Activated naive CD4-positive, alpha-beta T cell treated with anti-CD3 and anti-CD28 coated beads, Interleukin-2, amount 50 U/mL, for 24 hours (primary cell): ENCODE measurements at regions not wholly inside any gene's neighbourhood (a gene's known extent, or its start where the extent isn't known, plus 50 kb on each side); places are given as distances from the start of the nearest gene placed in this dataset.
"Not testable (repeated sequence)": the region's sequence is repeated elsewhere in the genome, so short reads cannot be mapped to it uniquely, and the experiment has no call there.

Experiments
- H3K27ac Mint-ChIP-seq: one replicate; pipeline ENCODE4 v1.8.0; 2021; ENCODE audit warnings: mild to moderate bottlenecking, mixed read lengths
- H3K27me3 Mint-ChIP-seq: one replicate; pipeline ENCODE4 v1.8.0; 2021; ENCODE audit warnings: mixed read lengths
- H3K36me3 Mint-ChIP-seq: one replicate; pipeline ENCODE4 v1.8.0; 2021; ENCODE audit warnings: mixed read lengths
- H3K4me1 Mint-ChIP-seq: one replicate; pipeline ENCODE4 v1.8.0; 2021; ENCODE audit warnings: mixed read lengths
- H3K4me3 Mint-ChIP-seq: one replicate; pipeline ENCODE4 v1.8.0; 2021; ENCODE audit warnings: mild to moderate bottlenecking, mixed read lengths
- H3K9me3 Mint-ChIP-seq: one replicate; pipeline ENCODE4 v1.8.0; 2021; ENCODE audit warnings: mixed read lengths

GRCh38 chr4:100929135-100929534 lies 411.3 kb upstream of the EMCN start:
- H3K27ac Mint-ChIP-seq, result no peak overlapping the region
- no peak overlapping the region for H3K4me3 Mint-ChIP-seq
- H3K4me1 Mint-ChIP-seq, result no peaks in the 10 kb centered on the region
- H3K36me3 Mint-ChIP-seq, result no peaks in the 10 kb centered on the region
- H3K9me3 Mint-ChIP-seq, result peaks cover 5% of the 10 kb centered on the region
- H3K27me3 Mint-ChIP-seq, result peaks cover 1% of the 10 kb centered on the region

GRCh38 chr4:100926039-100926717 lies 408.4 kb upstream of the EMCN start:
- Mint-ChIP-seq H3K27me3 (peaks cover 1% of the 10 kb centered on the region), H3K36me3 (peaks cover 1% of the 10 kb centered on the region)

GRCh38 chr4:100913685-100914084 lies 395.9 kb upstream of the EMCN start:
- H3K9me3 Mint-ChIP-seq, result no peaks in the 10 kb centered on the region
- H3K4me3 Mint-ChIP-seq, result no peak overlapping the region
- no peaks in the 10 kb centered on the region for H3K36me3 Mint-ChIP-seq
- H3K27me3 Mint-ChIP-seq, result peaks cover 20% of the 10 kb centered on the region
- no peaks in the 10 kb centered on the region for H3K4me1 Mint-ChIP-seq
- H3K27ac Mint-ChIP-seq, result no peak overlapping the region

More at GRCh38 chr4:100926039-100926717, 408.4 kb upstream of the EMCN start:
- Mint-ChIP-seq H3K9me3 (peaks cover 6% of the 10 kb centered on the region), H3K4me1 (no peaks in the 10 kb centered on the region), H3K4me3 (no peak overlapping the region), H3K27ac (no peak overlapping the region)

GRCh38 chr4:100908540-100908939 lies 390.7 kb upstream of the EMCN start:
- Mint-ChIP-seq H3K4me1 (no peaks in the 10 kb centered on the region), H3K27ac (no peak overlapping the region), H3K36me3 (no peaks in the 10 kb centered on the region), H3K4me3 (no peak overlapping the region), H3K9me3 (no peaks in the 10 kb centered on the region), H3K27me3 (peaks cover 3% of the 10 kb centered on the region)

GRCh38 chr4:100907465-100908454 lies 389.9 kb upstream of the EMCN start:
- H3K4me1 Mint-ChIP-seq, result no peaks in the 10 kb centered on the region
- no peak overlapping the region for H3K27ac Mint-ChIP-seq
- no peaks in the 10 kb centered on the region for H3K9me3 Mint-ChIP-seq
- no peak overlapping the region for H3K4me3 Mint-ChIP-seq
- peaks cover 3% of the 10 kb centered on the region for H3K27me3 Mint-ChIP-seq
- no peaks in the 10 kb centered on the region for H3K36me3 Mint-ChIP-seq

- Mint-ChIP-seq H3K27ac (no peak overlapping the region), H3K4me3 (no peak overlapping the region), H3K27me3 (peaks cover 3% of the 10 kb centered on the region), H3K4me1 (no peaks in the 10 kb centered on the region), H3K36me3 (no peaks in the 10 kb centered on the region), H3K9me3 (no peaks in the 10 kb centered on the region)
Measured at GRCh38 chr4:100906973-100907372, 389.2 kb upstream of the EMCN start.

- peaks cover 13% of the 10 kb centered on the region for H3K27me3 Mint-ChIP-seq
- not testable (repeated sequence) for H3K4me1 Mint-ChIP-seq, H3K27ac Mint-ChIP-seq, H3K36me3 Mint-ChIP-seq, H3K4me3 Mint-ChIP-seq, H3K9me3 Mint-ChIP-seq
Measured at GRCh38 chr4:100900945-100901344, 383.1 kb upstream of the EMCN start.

GRCh38 chr4:100900134-100900533 lies 382.3 kb upstream of the EMCN start:
- Mint-ChIP-seq H3K4me3 (no peak overlapping the region), H3K9me3 (no peaks in the 10 kb centered on the region), H3K4me1 (peaks cover 12% of the 10 kb centered on the region)

GRCh38 chr4:100898844-100899243 lies 381.0 kb upstream of the EMCN start:
- Mint-ChIP-seq H3K36me3 (no peaks in the 10 kb centered on the region), H3K27me3 (peaks cover 13% of the 10 kb centered on the region), H3K4me1 (peaks cover 18% of the 10 kb centered on the region), H3K4me3 (no peak overlapping the region), H3K9me3 (no peaks in the 10 kb centered on the region), H3K27ac (no peak overlapping the region)

More at GRCh38 chr4:100900134-100900533, 382.3 kb upstream of the EMCN start:
- peaks cover 13% of the 10 kb centered on the region for H3K27me3 Mint-ChIP-seq
- no peak overlapping the region for H3K27ac Mint-ChIP-seq
- H3K36me3 Mint-ChIP-seq, result no peaks in the 10 kb centered on the region

GRCh38 chr4:100895556-100896197 lies 377.9 kb upstream of the EMCN start:
- Mint-ChIP-seq H3K36me3 (peaks cover 2% of the 10 kb centered on the region), H3K27me3 (peaks cover 6% of the 10 kb centered on the region), H3K27ac (peak overlapping the region; percentile 60), H3K4me3 (peak overlapping the region; percentile 83), H3K4me1 (peaks cover 18% of the 10 kb centered on the region), H3K9me3 (peaks cover 12% of the 10 kb centered on the region)

GRCh38 chr4:100894339-100894870 lies 376.6 kb upstream of the EMCN start:
- Mint-ChIP-seq H3K36me3 (peaks cover 2% of the 10 kb centered on the region), H3K4me1 (peaks cover 18% of the 10 kb centered on the region), H3K27me3 (peaks cover 6% of the 10 kb centered on the region), H3K27ac (no peak overlapping the region), H3K9me3 (peaks cover 12% of the 10 kb centered on the region), H3K4me3 (peak overlapping the region; percentile 83)

- H3K4me1 Mint-ChIP-seq, result peaks cover 18% of the 10 kb centered on the region
- peaks cover 2% of the 10 kb centered on the region for H3K36me3 Mint-ChIP-seq
- no peak overlapping the region for H3K4me3 Mint-ChIP-seq
- H3K9me3 Mint-ChIP-seq, result peaks cover 19% of the 10 kb centered on the region
- peaks cover 6% of the 10 kb centered on the region for H3K27me3 Mint-ChIP-seq
- H3K27ac Mint-ChIP-seq, result no peak overlapping the region
Measured at GRCh38 chr4:100891808-100892207, 374.0 kb upstream of the EMCN start.

- Mint-ChIP-seq H3K36me3 (peaks cover 2% of the 10 kb centered on the region), H3K27me3 (peaks cover 6% of the 10 kb centered on the region), H3K4me1 (peaks cover 3% of the 10 kb centered on the region), H3K4me3 (no peak overlapping the region), H3K9me3 (peaks cover 26% of the 10 kb centered on the region), H3K27ac (no peak overlapping the region)
Measured at GRCh38 chr4:100889898-100890297, 372.1 kb upstream of the EMCN start.

GRCh38 chr4:100889401-100889800 lies 371.6 kb upstream of the EMCN start:
- Mint-ChIP-seq H3K4me3 (no peak overlapping the region), H3K27ac (no peak overlapping the region), H3K36me3 (peaks cover 2% of the 10 kb centered on the region)

GRCh38 chr4:100882661-100883060 lies 364.8 kb upstream of the EMCN start:
- Mint-ChIP-seq H3K4me1 (no peaks in the 10 kb centered on the region), H3K36me3 (no peaks in the 10 kb centered on the region), H3K9me3 (peaks cover 14% of the 10 kb centered on the region), H3K27ac (no peak overlapping the region), H3K4me3 (no peak overlapping the region), H3K27me3 (peaks cover 2% of the 10 kb centered on the region)

More at GRCh38 chr4:100889401-100889800, 371.6 kb upstream of the EMCN start:
- Mint-ChIP-seq H3K4me1 (no peaks in the 10 kb centered on the region), H3K27me3 (peaks cover 6% of the 10 kb centered on the region), H3K9me3 (peaks cover 26% of the 10 kb centered on the region)
